CD1c-positive myeloid dendritic cell (primary cell): ENCODE measurements at regions not wholly inside any gene's neighbourhood (a gene's known extent, or its start where the extent isn't known, plus 50 kb on each side); places are given as distances from the start of the nearest gene placed in this dataset.
"Not testable (repeated sequence)": the region's sequence is repeated elsewhere in the genome, so short reads cannot be mapped to it uniquely, and the experiment has no call there.

Experiments
- DNase-seq: peaks from one replicate; pipeline ENCODE4 v3.0.0-alpha.2; 2016; ENCODE audit errors: extremely low spot score

DNA sequence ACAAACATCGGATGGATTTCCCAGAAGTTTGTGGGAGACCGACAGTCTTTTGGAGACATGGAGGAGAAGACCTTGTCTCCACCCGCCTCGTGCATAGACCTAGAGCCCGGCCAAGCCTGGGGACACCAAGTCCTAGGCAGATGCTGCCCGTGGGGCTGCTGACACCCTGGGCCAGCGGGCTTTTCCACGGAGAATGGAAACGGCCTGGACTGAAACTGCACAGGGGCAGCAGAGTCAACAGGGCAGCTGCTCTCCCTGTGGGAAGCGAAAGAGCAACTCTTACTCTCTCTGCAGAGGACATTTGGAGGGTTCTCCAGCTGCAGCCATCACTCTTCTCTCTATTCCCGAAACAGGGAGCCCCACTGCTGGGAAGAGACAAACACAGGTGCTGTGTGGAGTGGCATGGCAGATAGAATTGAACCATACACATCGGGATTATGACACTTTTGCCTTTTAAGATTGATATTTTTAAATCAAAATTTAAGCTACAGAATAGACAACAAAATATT lies 401.2 kb downstream of the THBS2 start:
- no peak for DNase-seq

DNA sequence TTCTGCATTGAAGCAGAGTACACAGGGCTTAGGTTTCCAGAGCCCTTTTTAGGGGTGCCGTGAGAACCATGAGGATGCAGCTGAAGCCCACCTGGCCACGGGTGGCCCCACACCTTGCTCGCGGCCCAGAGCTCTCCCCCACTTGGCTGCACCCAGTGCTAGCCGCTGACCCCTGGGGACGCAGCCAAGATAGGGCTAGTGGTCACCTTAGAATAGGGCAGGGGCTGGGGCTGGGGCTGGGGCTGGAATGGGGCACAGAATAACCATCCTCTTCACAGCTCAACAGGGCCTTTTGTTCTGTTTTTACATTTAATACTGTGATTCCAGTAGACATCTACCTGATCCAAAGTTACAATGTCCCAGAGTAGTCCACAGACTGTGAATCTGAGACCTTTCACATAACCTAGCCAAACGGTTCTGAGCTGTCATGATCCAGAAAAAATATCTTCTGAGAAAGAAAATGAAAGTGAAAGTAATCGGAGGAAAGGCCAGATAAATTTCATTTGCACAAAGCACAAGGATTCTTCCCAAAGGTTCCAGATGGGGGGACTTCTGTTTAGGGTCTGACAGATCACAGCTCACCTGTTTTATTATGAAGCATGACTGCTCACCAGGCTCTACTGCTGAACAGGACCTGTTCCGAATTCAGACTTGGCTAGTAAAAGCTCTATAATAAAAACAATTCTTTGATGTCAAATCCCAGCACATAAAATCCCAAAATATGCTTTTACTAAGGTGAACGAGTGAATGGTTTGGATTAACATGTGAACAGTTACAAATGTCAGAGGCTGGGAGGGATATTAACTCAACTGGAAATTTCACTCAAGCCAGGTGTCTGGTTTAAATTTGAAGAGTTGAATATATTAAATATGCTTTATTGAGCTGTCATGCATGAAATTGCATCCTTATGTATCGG lies 401.9 kb downstream of the THBS2 start:
- no peak for DNase-seq

DNA sequence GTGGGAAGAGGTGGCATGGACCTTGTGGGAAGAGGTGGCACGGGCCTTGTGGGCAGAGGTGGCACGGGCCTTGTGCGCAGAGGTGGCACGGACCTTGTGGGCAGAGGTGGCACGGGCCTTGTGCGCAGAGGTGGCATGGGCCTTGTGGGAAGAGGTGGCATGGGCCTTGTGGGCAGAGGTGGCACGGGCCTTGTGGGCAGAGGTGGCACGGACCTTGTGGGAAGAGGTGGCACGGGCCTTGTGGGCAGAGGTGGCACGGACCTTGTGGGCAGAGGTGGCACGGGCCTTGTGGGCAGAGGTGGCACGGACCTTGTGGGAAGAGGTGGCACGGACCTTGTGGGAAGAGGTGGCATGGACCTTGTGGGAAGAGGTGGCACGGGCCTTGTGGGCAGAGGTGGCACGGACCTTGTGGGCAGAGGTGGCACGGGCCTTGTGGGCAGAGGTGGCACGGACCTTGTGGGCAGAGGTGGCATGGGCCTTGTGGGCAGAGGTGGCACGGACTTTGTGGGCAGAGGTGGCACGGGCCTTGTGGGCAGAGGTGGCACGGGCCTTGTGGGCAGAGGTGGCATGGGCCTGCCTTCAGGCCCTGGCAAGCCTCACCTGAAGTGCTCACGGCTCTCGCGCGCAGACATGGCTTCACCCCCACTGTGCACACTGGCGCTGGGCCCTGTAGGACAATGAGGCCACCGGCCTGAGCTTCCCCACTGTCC lies 403.5 kb downstream of the THBS2 start:
- DNase-seq: not testable (repeated sequence)

DNA sequence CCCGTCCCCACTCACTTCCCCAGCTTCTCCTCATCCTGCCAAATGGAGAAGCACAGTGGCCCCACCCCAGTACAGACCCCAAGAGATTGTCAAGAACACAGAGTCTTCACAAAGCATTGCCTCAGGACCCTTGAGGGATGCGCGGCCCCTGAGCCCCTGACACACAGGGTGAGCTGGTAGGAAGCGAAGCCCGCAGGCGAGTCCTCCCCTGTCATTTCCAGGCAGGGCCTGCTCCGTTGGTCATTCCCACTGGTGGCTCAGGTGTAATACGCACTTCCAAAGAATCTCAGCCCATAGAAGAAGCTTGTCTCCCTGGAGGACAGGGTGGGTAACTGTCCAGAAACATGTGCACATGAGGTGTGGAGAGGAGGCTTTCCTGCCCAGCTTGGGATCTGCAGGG lies 404.2 kb downstream of the THBS2 start:
- no peak for DNase-seq

DNA sequence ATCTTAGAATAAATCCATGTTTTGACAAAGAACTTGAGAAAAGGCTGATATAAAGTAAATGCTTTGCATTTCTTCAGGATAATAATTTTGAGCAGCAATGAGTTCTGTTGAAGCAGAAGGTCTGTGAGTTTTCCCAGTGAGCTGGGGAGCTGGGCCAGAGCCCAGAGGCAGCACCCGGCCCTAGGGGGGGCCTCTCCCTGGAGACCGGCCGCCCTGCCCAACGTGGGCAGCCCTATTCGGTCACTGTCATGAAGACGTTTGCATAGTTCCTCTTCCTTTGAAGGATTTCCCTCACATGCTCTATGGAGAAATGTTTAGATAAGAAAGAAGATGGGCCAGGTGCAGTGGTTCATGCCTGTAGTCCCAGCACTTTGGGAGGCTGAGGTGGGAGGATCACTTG lies 404.8 kb downstream of the THBS2 start:
- DNase-seq: no peak

DNA sequence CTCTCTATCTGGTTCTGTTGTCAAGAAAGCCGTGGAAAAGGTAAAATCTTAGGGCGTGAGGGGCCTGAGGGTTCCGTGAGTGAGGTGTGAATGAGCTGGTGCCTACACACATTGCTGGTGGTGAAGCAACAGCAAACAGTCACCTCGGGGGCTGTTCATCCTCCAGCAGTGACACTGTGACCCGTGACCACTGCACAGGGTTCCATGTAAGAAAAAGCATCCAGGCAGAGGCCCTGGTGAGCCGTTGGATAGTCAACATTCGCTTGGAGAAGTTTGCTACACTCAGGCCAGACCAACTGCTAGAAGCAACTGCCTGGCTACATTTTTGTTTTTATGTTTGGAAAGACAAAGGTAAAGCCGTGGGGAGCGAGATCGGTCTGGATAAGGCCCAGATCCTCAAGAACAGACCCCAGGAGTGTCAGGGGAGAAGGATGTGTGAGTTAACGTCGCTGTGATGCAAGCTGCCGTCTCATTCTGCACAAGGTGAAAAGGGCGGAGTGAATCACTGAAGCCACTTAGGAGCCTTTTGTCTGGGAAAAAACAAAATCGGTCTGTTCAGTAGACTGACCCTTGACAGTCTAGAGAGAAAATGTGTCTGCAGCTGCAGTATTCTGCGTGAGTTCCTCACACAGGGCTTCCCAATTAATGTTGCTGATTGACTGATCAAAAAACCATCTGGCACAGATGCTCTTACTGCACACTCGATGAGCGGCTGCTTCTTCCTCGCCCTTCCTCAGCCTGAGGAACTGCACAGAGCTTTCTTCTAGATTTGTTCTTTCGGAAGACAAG lies 404.0 kb downstream of the SMOC2 start:
- no peak for DNase-seq

DNA sequence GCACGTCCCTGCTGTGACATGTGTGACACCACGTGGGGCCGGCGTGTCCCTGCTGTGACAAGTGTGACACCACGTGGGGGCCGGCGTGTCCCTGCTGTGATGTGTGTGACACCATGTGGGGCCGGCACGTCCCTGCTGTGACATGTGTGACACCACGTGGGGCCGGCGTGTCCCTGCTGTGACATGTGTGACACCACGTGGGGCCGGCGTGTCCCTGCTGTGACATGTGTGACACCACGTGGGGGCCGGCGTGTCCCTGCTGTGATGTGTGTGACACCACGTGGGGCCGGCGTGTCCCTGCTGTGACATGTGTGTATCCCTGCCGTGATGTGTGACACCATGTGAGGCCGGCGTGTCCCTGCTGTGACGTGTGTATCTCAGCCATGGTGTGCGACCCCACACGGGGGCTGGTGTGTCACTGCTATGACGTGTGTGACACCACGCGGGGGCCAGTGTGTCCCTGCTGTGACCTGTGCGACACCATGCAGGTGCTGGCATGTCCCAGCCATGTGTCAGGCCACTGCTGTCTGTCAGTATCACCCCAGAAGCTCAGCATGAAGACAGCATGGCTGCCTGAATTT lies 401.7 kb downstream of the SMOC2 start:
- not testable (repeated sequence) for DNase-seq

DNA sequence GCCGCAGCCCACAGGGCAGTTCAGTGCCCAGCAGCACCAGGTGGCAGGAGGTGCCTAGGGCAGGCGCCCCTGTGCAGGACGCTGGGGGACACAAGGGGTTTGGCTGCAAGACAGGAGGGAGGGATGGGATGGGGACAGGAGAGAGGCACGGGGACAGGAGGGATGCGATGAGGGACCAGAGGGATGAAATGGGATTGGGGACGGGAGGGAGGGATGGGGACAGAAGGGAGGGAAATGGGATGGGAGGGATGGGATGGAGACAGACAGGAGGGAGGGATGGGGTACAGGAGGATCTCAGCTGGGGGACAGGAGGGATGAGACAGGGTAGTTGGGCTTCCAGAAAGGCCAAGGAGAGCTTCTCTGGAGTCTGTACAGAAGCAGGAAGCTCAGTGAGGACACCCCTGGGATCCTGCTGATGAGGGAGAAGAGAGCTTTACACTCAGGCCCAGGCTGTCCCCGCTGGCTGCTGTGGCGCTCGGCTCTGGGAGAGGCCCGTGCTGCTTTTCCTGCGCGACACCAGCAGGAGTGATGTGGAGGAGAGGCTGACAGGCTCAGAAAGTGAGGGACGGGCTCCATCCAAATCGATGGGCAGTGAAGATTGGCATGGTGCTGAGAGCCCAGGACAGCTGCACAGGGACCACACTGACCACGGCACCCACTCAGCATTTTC lies 400.8 kb downstream of the SMOC2 start:
- DNase-seq: no peak

DNA sequence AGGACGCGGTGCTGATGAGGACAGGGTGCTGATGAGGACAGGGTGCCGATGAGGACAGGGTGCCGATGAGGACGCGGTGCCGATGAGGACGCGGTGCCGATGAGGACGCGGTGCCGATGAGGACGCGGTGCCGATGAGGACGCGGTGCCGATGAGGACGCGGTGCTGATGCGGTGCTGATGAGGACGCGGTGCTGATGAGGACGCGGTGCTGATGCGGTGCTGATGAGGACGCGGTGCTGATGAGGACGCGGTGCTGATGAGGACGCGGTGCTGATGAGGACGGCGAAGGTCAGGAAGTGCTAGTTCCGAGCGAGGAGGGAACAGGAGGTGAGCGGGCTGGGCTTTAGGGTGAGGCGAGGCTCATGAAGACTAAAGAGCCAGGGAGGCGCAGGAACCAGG lies 399.9 kb downstream of the SMOC2 start:
- DNase-seq: not testable (repeated sequence)

DNA sequence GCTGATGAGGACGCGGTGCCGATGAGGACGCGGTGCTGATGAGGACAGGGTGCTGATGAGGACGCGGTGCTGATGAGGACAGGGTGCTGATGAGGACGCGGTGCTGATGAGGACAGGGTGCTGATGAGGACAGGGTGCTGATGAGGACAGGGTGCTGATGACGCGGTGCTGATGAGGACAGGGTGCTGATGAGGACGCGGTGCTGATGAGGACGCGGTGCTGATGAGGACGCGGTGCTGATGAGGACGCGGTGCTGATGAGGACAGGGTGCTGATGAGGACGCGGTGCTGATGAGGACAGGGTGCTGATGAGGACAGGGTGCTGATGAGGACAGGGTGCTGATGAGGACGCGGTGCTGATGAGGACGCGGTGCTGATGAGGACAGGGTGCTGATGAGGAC lies 399.3 kb downstream of the SMOC2 start:
- DNase-seq: not testable (repeated sequence)

DNA sequence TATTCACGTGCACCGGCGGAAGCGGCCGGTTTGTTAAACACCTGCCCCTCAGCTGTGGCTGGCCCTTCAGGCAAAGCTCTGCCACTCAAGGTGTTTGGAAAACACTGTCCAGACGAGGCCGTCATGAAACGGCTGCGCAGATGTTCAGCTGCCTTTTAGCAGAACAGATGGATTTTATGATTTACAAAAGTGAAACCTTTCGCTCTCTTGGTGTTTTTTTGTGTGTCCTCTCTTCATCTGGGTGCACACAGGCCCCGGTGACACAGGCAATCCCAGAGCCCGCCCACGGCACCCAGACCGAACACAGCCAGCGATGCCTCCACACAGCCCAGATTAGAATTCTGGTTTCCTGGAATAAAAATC lies 397.0 kb downstream of the SMOC2 start:
- DNase-seq: no peak

DNA sequence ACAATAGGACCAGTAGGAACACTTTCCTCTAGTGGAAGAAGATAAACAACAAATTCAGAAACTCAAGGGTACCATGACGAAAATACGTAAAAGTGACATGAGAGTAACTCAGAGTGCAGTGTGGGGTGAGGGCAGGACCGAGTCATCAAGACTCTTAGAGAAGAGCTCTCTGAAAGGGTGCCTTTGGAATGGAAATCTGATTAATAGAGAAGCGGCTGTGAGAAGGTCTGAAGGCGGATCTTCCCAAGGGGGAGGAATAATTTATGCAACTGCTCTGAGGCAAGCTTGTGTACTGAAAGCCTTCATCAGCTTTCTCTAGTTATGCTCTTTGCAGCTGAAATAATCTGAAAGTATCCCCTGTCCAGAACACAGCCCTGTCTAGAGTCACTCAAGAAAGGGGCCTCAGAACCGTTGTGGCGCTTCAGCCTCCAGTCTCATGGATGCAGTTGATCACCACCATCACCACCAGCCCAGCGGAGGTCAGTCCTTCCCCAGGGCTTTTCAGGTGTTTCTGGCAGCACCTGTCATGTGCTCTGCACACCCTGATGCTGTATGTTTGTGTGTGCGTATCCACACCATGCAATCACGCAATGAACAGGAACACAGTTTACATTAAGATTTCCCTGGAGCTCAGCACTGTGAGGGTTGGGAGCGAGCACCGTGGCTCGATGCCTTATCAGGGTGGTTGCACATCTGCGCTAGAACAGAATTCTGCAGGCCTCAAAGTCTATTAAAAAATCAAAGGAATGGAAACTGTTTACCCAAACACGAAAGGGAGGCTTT lies 396.5 kb downstream of the SMOC2 start:
- no peak for DNase-seq

DNA sequence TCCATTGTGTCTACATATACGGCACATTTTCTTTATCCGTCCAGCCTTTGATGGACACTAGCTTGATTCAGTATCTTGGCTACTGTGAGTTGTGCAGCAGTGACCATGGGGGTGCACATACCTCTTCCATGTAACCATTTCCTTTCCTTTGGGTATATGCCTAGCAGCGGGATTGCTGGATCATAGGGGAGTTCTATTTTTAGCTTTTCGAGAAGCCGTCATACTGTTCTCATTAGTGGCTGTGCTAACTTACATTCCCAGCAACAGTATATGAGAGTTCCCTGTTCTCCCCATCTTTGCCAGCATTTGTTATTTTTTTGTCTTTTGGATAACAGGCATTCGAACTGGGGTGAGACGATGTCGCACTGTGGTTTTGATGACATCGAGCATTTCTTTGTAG lies 395.0 kb downstream of the SMOC2 start:
- DNase-seq: no peak

DNA sequence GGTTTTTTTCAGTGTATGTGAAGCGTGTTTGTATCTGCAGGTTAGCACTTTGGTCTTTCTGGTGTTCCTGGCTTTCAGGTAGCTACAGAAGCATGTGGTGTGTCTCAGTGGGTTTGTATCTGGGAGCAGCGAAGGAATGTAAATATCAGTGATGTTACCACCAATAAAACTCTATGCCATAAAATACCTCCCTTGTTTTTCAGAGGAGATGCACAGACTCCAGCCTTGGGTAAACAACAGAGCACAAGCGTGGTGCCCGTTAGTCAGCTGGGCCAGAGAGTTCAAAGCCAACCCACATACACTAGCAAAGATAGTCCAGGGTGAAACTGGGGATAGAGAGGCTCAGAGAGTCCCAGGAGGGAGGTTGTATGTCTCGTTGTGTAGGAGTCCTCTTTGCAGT lies 393.8 kb downstream of the SMOC2 start:
- no peak for DNase-seq

DNA sequence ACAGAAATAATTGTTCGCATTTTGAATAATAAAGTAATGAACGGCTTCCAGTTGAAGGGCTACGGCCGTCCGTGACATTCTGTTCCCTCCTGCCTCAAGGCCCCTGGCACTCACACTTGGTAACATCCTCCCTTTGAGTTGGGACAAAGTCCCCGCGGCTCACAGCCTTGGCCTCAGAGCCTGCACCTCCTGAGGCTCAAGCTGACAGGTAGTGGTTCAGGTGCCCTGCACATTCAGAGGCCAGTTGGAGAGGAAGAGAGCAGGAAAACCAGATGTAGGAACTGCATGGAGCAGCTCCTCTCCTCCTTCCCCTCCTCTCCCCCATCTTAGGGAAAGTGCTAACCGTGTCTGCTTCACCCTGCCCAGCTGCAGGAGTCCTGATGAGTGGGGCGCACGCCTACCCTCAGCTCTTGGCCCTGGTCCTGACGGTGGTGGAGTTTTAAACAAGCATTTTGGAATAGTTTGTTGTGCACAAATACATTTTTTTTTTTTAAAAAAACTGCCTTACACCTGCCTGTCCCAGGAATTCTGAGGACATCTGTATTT lies 393.1 kb downstream of the SMOC2 start:
- no peak for DNase-seq

DNA sequence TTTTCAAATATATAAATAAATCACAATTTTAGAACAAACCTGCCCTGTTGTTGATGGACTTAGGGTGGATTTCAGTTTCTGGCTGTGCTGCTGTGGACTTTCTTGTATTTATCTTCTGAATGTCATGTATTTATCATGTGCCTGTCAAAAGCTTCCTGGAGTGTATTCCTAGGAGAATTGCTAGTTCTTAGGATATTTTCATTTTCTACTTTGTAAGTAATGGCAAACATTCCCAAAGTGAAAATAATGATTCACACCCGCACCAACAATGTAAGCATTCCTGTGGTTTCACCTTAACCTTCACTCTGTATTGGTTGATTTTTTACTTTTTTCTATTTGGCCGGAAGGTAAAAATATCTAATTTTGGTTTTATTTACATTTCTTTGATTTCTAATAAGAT lies 387.8 kb downstream of the SMOC2 start:
- no peak for DNase-seq

DNA sequence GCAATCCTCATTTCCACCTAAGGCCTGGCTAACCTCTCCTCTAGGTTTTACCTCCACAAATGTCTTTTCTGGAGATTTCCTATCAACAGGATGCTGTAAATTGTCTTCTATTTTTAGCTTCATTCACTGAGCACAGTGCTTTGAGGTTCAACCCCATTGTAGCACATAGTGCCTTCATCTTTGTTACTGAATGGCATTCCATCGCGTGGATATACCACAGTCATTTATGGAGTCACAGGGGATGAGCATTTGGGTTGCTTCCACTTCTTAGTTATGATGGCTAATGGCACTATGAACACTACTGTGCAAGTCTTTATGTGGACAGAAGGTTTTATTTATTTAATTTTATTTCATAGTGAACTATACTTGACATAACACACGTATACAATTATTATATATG lies 387.1 kb downstream of the SMOC2 start:
- DNase-seq: no peak

DNA sequence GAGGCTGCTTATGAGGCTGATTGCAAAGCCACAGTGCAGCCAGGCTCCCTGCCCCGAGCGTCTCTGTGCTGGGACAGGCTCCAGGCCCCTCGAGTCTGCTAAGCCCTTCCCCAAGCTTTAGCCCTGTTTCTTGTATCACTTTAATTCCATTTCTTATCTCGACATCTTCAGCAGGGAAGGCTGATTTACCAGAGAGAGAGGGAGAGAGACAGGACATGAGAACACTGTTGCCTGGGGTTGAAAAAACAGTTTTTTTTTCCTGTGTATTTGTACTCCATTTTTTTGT lies 386.5 kb downstream of the SMOC2 start:
- no peak for DNase-seq

DNA sequence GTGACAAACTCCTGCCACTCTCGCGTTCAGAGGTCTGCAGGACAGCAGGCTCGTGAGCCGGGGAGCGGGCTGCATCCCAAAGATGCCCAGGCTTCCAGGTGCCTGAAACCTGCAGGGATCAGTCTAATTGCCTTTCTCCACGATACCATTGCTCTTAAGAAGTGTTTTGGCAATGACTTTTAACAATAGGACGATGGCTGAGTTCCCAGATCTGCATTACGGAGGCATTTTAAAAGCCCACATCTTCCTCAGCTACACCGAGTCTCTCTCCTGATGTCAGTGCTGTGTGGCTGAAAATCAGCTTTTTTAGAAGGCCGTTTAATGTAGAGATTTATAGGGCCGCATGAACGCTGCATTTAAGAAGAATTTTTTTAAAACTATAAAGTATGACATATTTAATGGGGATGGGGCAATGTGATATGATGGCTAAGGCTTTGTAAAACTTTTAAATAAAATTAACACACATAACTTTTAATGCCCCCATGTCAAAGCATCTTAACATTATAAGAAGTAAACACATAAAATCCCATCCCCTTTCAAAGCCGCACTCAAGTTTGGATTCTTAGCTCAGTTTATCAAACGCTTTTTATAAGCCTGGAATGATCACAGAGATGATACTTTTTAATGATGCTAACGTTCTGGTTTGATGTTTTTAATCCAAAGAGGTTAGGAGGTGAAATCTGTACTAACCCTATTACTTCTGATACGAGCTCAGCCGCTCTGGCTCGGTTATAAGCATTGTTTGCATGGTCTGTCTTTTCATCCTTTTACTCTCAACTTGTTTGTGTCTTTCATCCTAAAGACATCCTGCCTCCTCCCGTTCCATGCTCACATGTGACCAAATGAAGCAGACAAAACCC lies 386.0 kb downstream of the SMOC2 start:
- DNase-seq: no peak

DNA sequence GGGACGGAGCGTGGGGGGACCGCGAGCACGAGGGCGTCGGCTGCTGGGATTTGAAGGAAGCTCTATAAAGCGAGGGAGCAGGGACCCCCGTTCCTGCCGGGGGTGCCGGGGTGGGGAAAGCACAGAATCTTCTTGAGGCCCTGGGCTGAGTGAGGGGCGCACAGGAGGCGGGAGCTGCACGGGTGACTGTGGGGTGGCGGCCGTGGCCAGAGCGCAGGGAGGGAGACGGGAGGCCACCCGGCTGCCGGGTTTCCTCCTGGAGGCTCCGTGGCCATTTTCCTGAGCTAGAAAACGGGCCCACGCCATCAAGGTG lies 385.1 kb downstream of the SMOC2 start:
- no peak for DNase-seq
